ENCODE measurements at regions not wholly inside any gene's neighbourhood (a gene's known extent, or its start where the extent isn't known, plus 50 kb on each side); places are given as distances from the start of the nearest gene placed in this dataset.

DNA sequence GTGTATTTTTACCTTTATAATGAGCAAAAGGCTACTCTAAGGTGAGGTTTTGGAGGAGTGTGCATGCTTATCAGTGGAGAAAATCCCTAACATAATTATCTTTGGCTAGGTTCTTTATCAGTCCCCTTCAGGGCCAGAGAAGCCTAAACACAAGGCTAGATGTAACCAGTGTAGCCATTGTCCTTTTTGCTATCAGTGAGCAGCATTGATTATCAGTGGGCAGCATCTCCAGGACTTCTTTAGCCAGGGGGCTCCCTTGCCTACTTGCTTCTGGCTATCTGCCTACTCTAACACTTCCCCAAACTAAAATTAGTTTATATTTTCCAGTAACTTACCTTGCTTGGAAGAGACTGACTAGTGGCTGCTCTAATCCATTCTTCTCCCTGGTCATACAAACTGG lies 595.6 kb downstream of the TRAM1L1 start:
- Histone ChIP-seq H3K4me3 (ENCODE audit: low read length in 2 of 2) (no peak overlapping the region), H3K27me3 (ENCODE audit: insufficient read depth, low read length) (no peaks in the 10 kb centered on the region), H3K9me3 (ENCODE audit: control insufficient read depth in 1 of 2, low read length in 2 of 2) (no peaks in the 10 kb centered on the region), H3K36me3 (ENCODE audit: insufficient read depth, low read length) (no peaks in the 10 kb centered on the region), H3K4me1 (ENCODE audit: insufficient read depth, low read length) (no peaks in the 10 kb centered on the region), H3K27ac (ENCODE audit: low read depth, low read length) (no peak overlapping the region)
- no peak overlapping the region for H3K4me3 Mint-ChIP-seq
- H3K27ac Mint-ChIP-seq: no peak overlapping the region
- no peaks in the 10 kb centered on the region for H3K27me3 Mint-ChIP-seq
- no peak for DNase-seq
- peaks cover 0 to 9% (median under 1%) of the 10 kb centered on the region in 8 donors for H3K9me3 Mint-ChIP-seq
- intact Hi-C loops (cut with micrococcal nuclease): no loop called here
- H3K36me3 Mint-ChIP-seq: no peaks in the 10 kb centered on the region
- H3K4me1 Mint-ChIP-seq: no peaks in the 10 kb centered on the region
- POLR2A ChIA-PET (ENCODE audit: partially characterized antibody): no interaction called here
- CTCF ChIA-PET (ENCODE audit: partially characterized antibody): no interaction called here

- no peak overlapping the region for H3K27ac Mint-ChIP-seq
- intact Hi-C loops (cut with micrococcal nuclease): no loop called here
- Histone ChIP-seq H3K27ac (ENCODE audit: low read depth, low read length) (no peak overlapping the region), H3K36me3 (ENCODE audit: insufficient read depth, low read length) (no peaks in the 10 kb centered on the region), H3K27me3 (ENCODE audit: insufficient read depth, low read length) (no peaks in the 10 kb centered on the region), H3K4me1 (ENCODE audit: insufficient read depth, low read length) (no peaks in the 10 kb centered on the region), H3K4me3 (ENCODE audit: low read length in 2 of 2) (no peak overlapping the region), H3K9me3 (ENCODE audit: control insufficient read depth in 1 of 2, low read length in 2 of 2) (no peaks in the 10 kb centered on the region)
- DNase-seq: no peak
- H3K4me1 Mint-ChIP-seq: no peaks in the 10 kb centered on the region
- peaks cover 0 to 9% (median 4%) of the 10 kb centered on the region in 8 donors for H3K9me3 Mint-ChIP-seq
- POLR2A ChIA-PET (ENCODE audit: partially characterized antibody): no interaction called here
- no peaks in the 10 kb centered on the region for H3K36me3 Mint-ChIP-seq
- H3K4me3 Mint-ChIP-seq: no peak overlapping the region
- H3K27me3 Mint-ChIP-seq: no peaks in the 10 kb centered on the region
- CTCF ChIA-PET (ENCODE audit: partially characterized antibody): no interaction called here
These were observed 599.0 kb downstream of the TRAM1L1 start for GRCh38 chr4:116486401-116486800.

DNA sequence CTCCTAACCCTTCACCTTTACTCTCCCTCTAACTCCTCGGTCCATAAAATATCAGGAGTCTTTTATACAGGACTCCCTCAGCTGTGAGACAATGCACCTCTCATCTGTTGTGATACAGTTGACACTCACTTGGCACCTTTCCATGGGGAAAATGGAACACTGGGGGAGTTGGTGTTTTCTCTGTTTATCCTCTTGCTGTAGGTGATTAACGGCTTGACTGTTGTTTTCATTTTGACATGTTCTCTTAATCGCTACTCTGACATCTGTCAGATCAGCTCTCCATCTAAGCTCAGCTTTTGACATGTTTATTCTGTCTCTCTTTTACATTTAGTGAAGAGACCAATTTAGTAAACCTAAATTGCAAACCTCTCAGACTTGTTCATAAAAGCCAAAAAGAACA lies 604.8 kb downstream of the TRAM1L1 start:
- H3K4me3 Mint-ChIP-seq: no peak overlapping the region
- Histone ChIP-seq H3K4me3 (ENCODE audit: low read length in 2 of 2) (no peak overlapping the region), H3K4me1 (ENCODE audit: insufficient read depth, low read length) (no peaks in the 10 kb centered on the region), H3K27ac (ENCODE audit: low read depth, low read length) (no peak overlapping the region), H3K27me3 (ENCODE audit: insufficient read depth, low read length) (no peaks in the 10 kb centered on the region), H3K36me3 (ENCODE audit: insufficient read depth, low read length) (no peaks in the 10 kb centered on the region), H3K9me3 (ENCODE audit: control insufficient read depth in 1 of 2, low read length in 2 of 2) (no peaks in the 10 kb centered on the region)
- H3K9me3 Mint-ChIP-seq: peaks cover 0 to 17% (median 3%) of the 10 kb centered on the region in 8 donors
- ChIA-PET POLR2A (ENCODE audit: partially characterized antibody) (no interaction called here), CTCF (ENCODE audit: partially characterized antibody) (no interaction called here)
- intact Hi-C loops (cut with micrococcal nuclease): no loop called here
- no peak for DNase-seq
- no peaks in the 10 kb centered on the region for H3K4me1 Mint-ChIP-seq
- no peaks in the 10 kb centered on the region for H3K27me3 Mint-ChIP-seq
- no peaks in the 10 kb centered on the region for H3K36me3 Mint-ChIP-seq
- no peak overlapping the region for H3K27ac Mint-ChIP-seq

DNA sequence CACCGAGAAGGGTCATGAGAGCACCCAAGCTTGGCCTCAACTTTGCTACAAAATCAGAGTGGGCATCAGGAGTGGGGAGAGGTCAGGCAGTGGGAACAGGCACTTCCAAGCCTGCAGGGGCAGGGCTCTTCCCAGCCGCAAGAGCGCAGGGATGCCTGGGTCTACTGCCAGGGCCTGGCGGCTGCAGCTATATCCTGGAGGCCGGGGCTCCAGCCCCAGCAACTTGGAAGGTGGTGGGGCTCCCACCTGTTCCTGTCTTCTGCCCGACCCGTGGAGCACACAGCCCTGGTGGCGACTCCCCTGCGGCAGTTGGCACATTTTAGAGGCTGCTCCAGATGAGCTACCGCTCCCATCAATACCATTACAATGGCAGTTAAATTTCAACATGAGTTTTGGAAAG lies 607.0 kb downstream of the TRAM1L1 start:
- intact Hi-C loops (cut with micrococcal nuclease): no loop called here
- Histone ChIP-seq H3K27ac (ENCODE audit: low read depth, low read length) (no peak overlapping the region), H3K36me3 (ENCODE audit: insufficient read depth, low read length) (no peaks in the 10 kb centered on the region), H3K9me3 (ENCODE audit: control insufficient read depth in 1 of 2, low read length in 2 of 2) (no peaks in the 10 kb centered on the region), H3K27me3 (ENCODE audit: insufficient read depth, low read length) (no peaks in the 10 kb centered on the region), H3K4me3 (ENCODE audit: low read length in 2 of 2) (no peak overlapping the region), H3K4me1 (ENCODE audit: insufficient read depth, low read length) (no peaks in the 10 kb centered on the region)
- Mint-ChIP-seq H3K27ac (no peak overlapping the region), H3K27me3 (no peaks in the 10 kb centered on the region), H3K4me1 (no peaks in the 10 kb centered on the region), H3K36me3 (no peaks in the 10 kb centered on the region), H3K4me3 (no peak overlapping the region), H3K9me3 (peaks cover 0 to 17% (median 3%) of the 10 kb centered on the region in 8 donors)
- ChIA-PET POLR2A (ENCODE audit: partially characterized antibody) (no interaction called here), CTCF (ENCODE audit: partially characterized antibody) (no interaction called here)
- no peak for DNase-seq

- no peak overlapping the region for H3K27ac ChIP-seq (ENCODE audit: low read depth, low read length)
- H3K4me3 ChIP-seq (ENCODE audit: low read length in 2 of 2): no peak overlapping the region
- Mint-ChIP-seq H3K36me3 (no peaks in the 10 kb centered on the region), H3K27me3 (no peaks in the 10 kb centered on the region), H3K9me3 (peaks cover 0 to 2% (median 0%) of the 10 kb centered on the region in 8 donors), H3K27ac (no peak overlapping the region), H3K4me3 (no peak overlapping the region), H3K4me1 (no peaks in the 10 kb centered on the region)
- no peaks in the 10 kb centered on the region for H3K27me3 ChIP-seq (ENCODE audit: insufficient read depth, low read length)
- no peaks in the 10 kb centered on the region for H3K4me1 ChIP-seq (ENCODE audit: insufficient read depth, low read length)
- H3K9me3 ChIP-seq (ENCODE audit: control insufficient read depth in 1 of 2, low read length in 2 of 2): no peaks in the 10 kb centered on the region
- ChIA-PET CTCF (ENCODE audit: partially characterized antibody) (no interaction called here), POLR2A (ENCODE audit: partially characterized antibody) (no interaction called here)
- no peak for DNase-seq
- intact Hi-C loops (cut with micrococcal nuclease): no loop called here
- H3K36me3 ChIP-seq (ENCODE audit: insufficient read depth, low read length): no peaks in the 10 kb centered on the region
These were observed 615.8 kb downstream of the TRAM1L1 start for GRCh38 chr4:116469582-116469981.

DNA sequence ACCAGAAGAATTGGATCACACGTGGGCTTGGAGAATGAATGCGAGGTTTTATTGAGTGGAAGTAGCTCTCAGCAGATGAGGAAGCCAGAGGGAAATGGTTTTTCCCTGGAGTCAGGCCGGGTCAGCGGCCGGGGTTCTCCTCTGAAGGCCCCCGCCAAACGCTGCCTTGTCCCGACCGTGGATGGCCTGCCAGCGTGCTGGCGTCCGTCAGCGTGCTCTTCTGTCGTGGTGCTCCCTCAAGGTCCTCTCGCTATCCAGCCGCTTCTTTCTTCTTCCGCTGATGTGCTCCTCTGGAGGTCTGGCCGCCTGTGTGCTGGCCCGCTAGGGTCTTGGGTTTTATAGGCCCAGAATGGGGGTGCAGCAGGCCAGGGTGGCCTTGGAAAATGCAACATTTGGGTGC lies 632.2 kb downstream of the TRAM1L1 start:
- Mint-ChIP-seq H3K27me3 (no peaks in the 10 kb centered on the region), H3K4me3 (no peak overlapping the region), H3K4me1 (no peaks in the 10 kb centered on the region), H3K27ac (no peak overlapping the region), H3K36me3 (no peaks in the 10 kb centered on the region), H3K9me3 (peaks cover 0 to 5% (median 0%) of the 10 kb centered on the region in 8 donors)
- intact Hi-C loops (cut with micrococcal nuclease): no loop called here
- POLR2A ChIA-PET (ENCODE audit: partially characterized antibody): no interaction called here
- no peak overlapping the region for H3K27ac ChIP-seq (ENCODE audit: low read depth, low read length)
- no peak for DNase-seq
- H3K36me3 ChIP-seq (ENCODE audit: insufficient read depth, low read length): no peaks in the 10 kb centered on the region
- CTCF ChIA-PET (ENCODE audit: partially characterized antibody): no interaction called here
- H3K9me3 ChIP-seq (ENCODE audit: control insufficient read depth in 1 of 2, low read length in 2 of 2): no peaks in the 10 kb centered on the region
- no peaks in the 10 kb centered on the region for H3K27me3 ChIP-seq (ENCODE audit: insufficient read depth, low read length)
- H3K4me1 ChIP-seq (ENCODE audit: insufficient read depth, low read length): no peaks in the 10 kb centered on the region
- H3K4me3 ChIP-seq (ENCODE audit: low read length in 2 of 2): no peak overlapping the region

DNA sequence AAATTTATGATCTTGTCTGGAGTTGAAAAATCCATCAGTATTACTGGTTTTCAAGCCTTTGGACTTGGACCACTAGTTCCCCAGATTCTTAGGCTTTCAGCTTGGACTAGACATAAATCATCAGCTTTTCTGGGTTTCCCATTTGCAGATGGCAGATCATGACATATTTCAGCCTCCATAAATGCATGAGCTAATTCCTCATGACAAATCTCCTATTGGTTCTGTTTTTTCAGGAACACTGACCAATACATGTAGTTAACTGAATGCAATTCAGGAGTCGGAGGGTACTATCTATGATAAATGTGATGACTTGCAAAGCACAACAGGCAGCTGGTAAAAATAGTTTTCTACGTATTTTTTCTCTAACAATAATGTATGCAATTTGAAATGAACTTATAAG lies 635.6 kb downstream of the TRAM1L1 start:
- Histone ChIP-seq H3K36me3 (ENCODE audit: insufficient read depth, low read length) (no peaks in the 10 kb centered on the region), H3K27ac (ENCODE audit: low read depth, low read length) (no peak overlapping the region), H3K4me1 (ENCODE audit: insufficient read depth, low read length) (no peaks in the 10 kb centered on the region), H3K4me3 (ENCODE audit: low read length in 2 of 2) (no peak overlapping the region), H3K9me3 (ENCODE audit: control insufficient read depth in 1 of 2, low read length in 2 of 2) (no peaks in the 10 kb centered on the region), H3K27me3 (ENCODE audit: insufficient read depth, low read length) (no peaks in the 10 kb centered on the region)
- intact Hi-C loops (cut with micrococcal nuclease): no loop called here
- Mint-ChIP-seq H3K4me1 (no peaks in the 10 kb centered on the region), H3K27ac (no peak overlapping the region), H3K27me3 (no peaks in the 10 kb centered on the region), H3K36me3 (no peaks in the 10 kb centered on the region), H3K9me3 (peaks cover 0 to 5% (median 0%) of the 10 kb centered on the region in 8 donors), H3K4me3 (no peak overlapping the region)
- POLR2A ChIA-PET (ENCODE audit: partially characterized antibody): no interaction called here
- CTCF ChIA-PET (ENCODE audit: partially characterized antibody): no interaction called here
- no peak for DNase-seq

DNA sequence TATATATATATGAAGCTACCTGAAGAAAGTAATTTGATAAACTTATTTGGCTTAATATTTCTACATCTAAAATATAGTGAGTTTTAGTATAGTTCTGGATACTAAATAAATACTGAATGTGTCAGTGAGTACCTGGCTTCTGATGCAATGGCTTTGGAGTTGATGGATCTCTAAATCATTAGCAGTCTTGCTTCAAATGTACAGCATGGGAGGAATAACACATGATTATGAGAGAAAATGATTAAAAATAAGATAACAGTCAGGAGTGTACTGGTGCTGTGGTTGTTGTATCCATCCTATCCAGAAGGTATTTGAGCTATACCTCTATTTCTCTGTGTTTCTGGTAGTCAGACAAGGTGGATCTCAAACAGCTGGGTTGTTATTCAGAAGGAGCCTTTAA lies 641.3 kb downstream of the TRAM1L1 start:
- Mint-ChIP-seq H3K4me3 (no peak overlapping the region), H3K4me1 (no peaks in the 10 kb centered on the region), H3K36me3 (no peaks in the 10 kb centered on the region), H3K27ac (no peak overlapping the region), H3K27me3 (no peaks in the 10 kb centered on the region), H3K9me3 (peaks cover 0 to 4% (median 0%) of the 10 kb centered on the region in 8 donors)
- intact Hi-C loops (cut with micrococcal nuclease): no loop called here
- CTCF ChIA-PET (ENCODE audit: partially characterized antibody): no interaction called here
- no peaks in the 10 kb centered on the region for H3K4me1 ChIP-seq (ENCODE audit: insufficient read depth, low read length)
- no peaks in the 10 kb centered on the region for H3K9me3 ChIP-seq (ENCODE audit: control insufficient read depth in 1 of 2, low read length in 2 of 2)
- no peak overlapping the region for H3K4me3 ChIP-seq (ENCODE audit: low read length in 2 of 2)
- no peak overlapping the region for H3K27ac ChIP-seq (ENCODE audit: low read depth, low read length)
- POLR2A ChIA-PET (ENCODE audit: partially characterized antibody): no interaction called here
- no peaks in the 10 kb centered on the region for H3K27me3 ChIP-seq (ENCODE audit: insufficient read depth, low read length)
- no peaks in the 10 kb centered on the region for H3K36me3 ChIP-seq (ENCODE audit: insufficient read depth, low read length)
- no peak for DNase-seq
